ENCODE measurements at regions not wholly inside any gene's neighbourhood (a gene's known extent, or its start where the extent isn't known, plus 50 kb on each side); places are given as distances from the start of the nearest gene placed in this dataset.

DNA sequence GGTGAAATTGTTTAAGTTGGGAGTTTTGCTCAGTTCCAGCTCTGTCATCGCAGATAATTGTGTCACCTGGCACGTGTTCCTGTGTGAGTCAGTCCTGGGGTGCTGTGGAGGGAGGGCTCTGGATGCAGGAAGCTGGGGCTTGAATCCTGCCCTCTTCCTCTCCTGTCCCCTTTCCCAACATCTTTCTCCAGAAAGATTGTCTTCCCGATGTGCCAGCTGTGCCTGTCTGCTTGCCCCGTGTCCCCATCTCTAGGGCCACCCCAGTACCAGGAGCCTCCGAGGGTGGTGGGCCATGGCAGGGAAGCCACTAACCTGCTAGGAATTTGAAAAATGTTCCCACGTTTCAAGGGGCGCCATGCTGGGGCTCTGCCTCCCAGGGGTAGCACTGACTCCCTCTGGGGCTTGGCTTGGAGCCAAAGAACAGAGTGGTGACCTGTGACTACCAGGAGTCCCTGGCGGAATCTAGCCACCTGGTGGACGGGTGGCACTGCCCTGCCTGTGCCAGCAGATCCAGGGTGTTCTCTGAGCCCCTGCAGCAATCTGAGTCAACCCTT is 198.1 kb downstream of the ENGASE start:
- TF ChIP-seq EZH2phosphoT487 (conservative IDR thresholded peaks at IDR 0.05; ENCODE audit: low read length), result no peak
- no peak for TF ChIP-seq CTCF (IDR thresholded peaks at IDR 0.05; ENCODE audit: insufficient read depth, low read length, poor library complexity, severe bottlenecking)
- no peaks in the 10 kb centered on the region for H3K9me2 ChIP-seq (replicated peaks; ENCODE audit: insufficient read depth, low read length)
- H3K27ac ChIP-seq (ENCODE audit: low read depth, low read length), result no peak overlapping the region
- no peak overlapping the region for H3K4me2 ChIP-seq (ENCODE audit: low read depth, low read length, poor library complexity, severe bottlenecking)
- no peaks in the 10 kb centered on the region for H3K27me3 ChIP-seq (ENCODE audit: low read length)
- H3K9ac ChIP-seq (ENCODE audit: low read length), result no peak overlapping the region
- no peaks in the 10 kb centered on the region for H3K36me3 ChIP-seq (ENCODE audit: low read length)
- no peak overlapping the region for H2AFZ ChIP-seq (ENCODE audit: low read depth, low read length, severe bottlenecking)
- H3K9me3 ChIP-seq (ENCODE audit: insufficient read depth, low read length), result no peaks in the 10 kb centered on the region
- H4K20me1 ChIP-seq (ENCODE audit: low read depth, low read length), result no peaks in the 10 kb centered on the region
- H3K4me3 ChIP-seq (ENCODE audit: insufficient read depth, low read length, poor library complexity, severe bottlenecking), result no peak overlapping the region
- no peaks in the 10 kb centered on the region for H3F3A ChIP-seq (ENCODE audit: insufficient read depth)
- H3K79me2 ChIP-seq (ENCODE audit: insufficient read depth, low read length), result no peaks in the 10 kb centered on the region

GRCh38 chr17:79272220-79272619 is 197.6 kb downstream of the ENGASE start:
- no peaks in the 10 kb centered on the region for H3K79me2 ChIP-seq (ENCODE audit: insufficient read depth, low read length)
- H3K36me3 ChIP-seq (ENCODE audit: low read length), result no peaks in the 10 kb centered on the region
- no peak overlapping the region for H3K9ac ChIP-seq (ENCODE audit: low read length)
- no peaks in the 10 kb centered on the region for H3K9me2 ChIP-seq (replicated peaks; ENCODE audit: insufficient read depth, low read length)
- TF ChIP-seq CTCF (IDR thresholded peaks at IDR 0.05; ENCODE audit: insufficient read depth, low read length, poor library complexity, severe bottlenecking), result no peak
- no peak for TF ChIP-seq EZH2phosphoT487 (conservative IDR thresholded peaks at IDR 0.05; ENCODE audit: low read length)
- H2AFZ ChIP-seq (ENCODE audit: low read depth, low read length, severe bottlenecking), result no peak overlapping the region
- H4K20me1 ChIP-seq (ENCODE audit: low read depth, low read length), result no peaks in the 10 kb centered on the region
- no peaks in the 10 kb centered on the region for H3F3A ChIP-seq (ENCODE audit: insufficient read depth)
- no peaks in the 10 kb centered on the region for H3K27me3 ChIP-seq (ENCODE audit: low read length)
- H3K4me2 ChIP-seq (ENCODE audit: low read depth, low read length, poor library complexity, severe bottlenecking), result no peak overlapping the region
- H3K4me3 ChIP-seq (ENCODE audit: insufficient read depth, low read length, poor library complexity, severe bottlenecking), result no peak overlapping the region
- H3K27ac ChIP-seq (ENCODE audit: low read depth, low read length), result no peak overlapping the region
- H3K9me3 ChIP-seq (ENCODE audit: insufficient read depth, low read length), result no peaks in the 10 kb centered on the region

GRCh38 chr17:79269620-79270019 is 195.0 kb downstream of the ENGASE start:
- no peaks in the 10 kb centered on the region for H3K9me3 ChIP-seq (ENCODE audit: insufficient read depth, low read length)
- H2AFZ ChIP-seq (ENCODE audit: low read depth, low read length, severe bottlenecking), result no peak overlapping the region
- H3F3A ChIP-seq (ENCODE audit: insufficient read depth), result no peaks in the 10 kb centered on the region
- no peak overlapping the region for H3K4me2 ChIP-seq (ENCODE audit: low read depth, low read length, poor library complexity, severe bottlenecking)
- H3K9me2 ChIP-seq (replicated peaks; ENCODE audit: insufficient read depth, low read length), result no peaks in the 10 kb centered on the region
- no peaks in the 10 kb centered on the region for H3K27me3 ChIP-seq (ENCODE audit: low read length)
- H3K4me3 ChIP-seq (ENCODE audit: insufficient read depth, low read length, poor library complexity, severe bottlenecking), result no peak overlapping the region
- TF ChIP-seq EZH2phosphoT487 (conservative IDR thresholded peaks at IDR 0.05; ENCODE audit: low read length), result no peak
- no peak for TF ChIP-seq CTCF (IDR thresholded peaks at IDR 0.05; ENCODE audit: insufficient read depth, low read length, poor library complexity, severe bottlenecking)
- no peaks in the 10 kb centered on the region for H3K79me2 ChIP-seq (ENCODE audit: insufficient read depth, low read length)
- H3K9ac ChIP-seq (ENCODE audit: low read length), result no peak overlapping the region
- H4K20me1 ChIP-seq (ENCODE audit: low read depth, low read length), result no peaks in the 10 kb centered on the region
- no peak overlapping the region for H3K27ac ChIP-seq (ENCODE audit: low read depth, low read length)
- no peaks in the 10 kb centered on the region for H3K36me3 ChIP-seq (ENCODE audit: low read length)

All from SU-DHL-6 (cell line).